NCI-H1436 treated with DMSO at 0.1 percent for 48 hours (cell line): ENCODE measurements at regions not wholly inside any gene's neighbourhood (a gene's known extent, or its start where the extent isn't known, plus 50 kb on each side); places are given as distances from the start of the nearest gene placed in this dataset.
"Not testable (repeated sequence)": the region's sequence is repeated elsewhere in the genome, so short reads cannot be mapped to it uniquely, and the experiment has no call there.

Experiments used
- DNase-seq: peaks from one replicate; lab custom pipeline; 2025; lab: John Stamatoyannopoulos, UW

- no peak for DNase-seq
These were observed 68.9 kb downstream of the CYP26B1 start for GRCh38 chr2:72078773-72079172.

GRCh38 chr2:72077702-72078169, 69.9 kb downstream of the CYP26B1 start:
- DNase-seq, result no peak

DNA sequence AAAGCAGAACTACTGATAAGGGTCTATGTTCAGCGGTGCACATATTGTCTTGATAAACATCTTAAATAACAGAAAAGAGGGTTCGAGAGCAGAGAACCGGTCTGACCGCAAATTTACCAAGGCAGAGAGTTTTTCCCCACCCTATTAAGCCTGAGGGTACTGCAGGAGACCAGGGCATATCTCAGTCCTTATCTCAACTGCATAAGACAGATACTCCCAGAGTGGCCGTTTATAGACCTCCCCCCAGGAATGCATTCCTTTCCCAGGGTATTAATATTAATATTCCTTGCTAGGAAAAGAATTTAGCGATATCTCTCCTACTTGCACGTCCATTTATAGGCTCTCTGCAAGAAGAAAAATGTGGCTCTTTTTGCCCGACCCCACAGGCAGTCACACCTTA, 74.3 kb downstream of the CYP26B1 start:
- not testable (repeated sequence) for DNase-seq

DNA sequence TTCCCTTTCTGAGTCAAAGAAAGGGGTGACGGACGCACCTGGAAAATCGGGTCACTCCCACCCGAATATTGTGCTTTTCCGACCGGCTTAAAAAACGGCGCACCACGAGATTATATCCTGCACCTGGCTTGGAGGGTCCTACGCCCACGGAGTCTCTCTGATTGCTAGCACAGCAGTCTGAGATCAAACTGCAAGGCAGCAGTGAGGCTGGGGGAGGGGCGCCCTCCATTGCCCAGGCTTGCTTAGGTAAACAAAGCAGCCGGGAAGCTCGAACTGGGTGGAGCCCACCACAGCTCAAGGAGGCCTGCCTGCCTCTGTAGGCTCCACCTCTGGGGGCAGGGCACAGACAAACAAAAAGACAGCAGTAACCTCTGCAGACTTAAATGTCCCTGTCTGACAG, 83.5 kb downstream of the CYP26B1 start:
- DNase-seq, result not testable (repeated sequence)

DNA sequence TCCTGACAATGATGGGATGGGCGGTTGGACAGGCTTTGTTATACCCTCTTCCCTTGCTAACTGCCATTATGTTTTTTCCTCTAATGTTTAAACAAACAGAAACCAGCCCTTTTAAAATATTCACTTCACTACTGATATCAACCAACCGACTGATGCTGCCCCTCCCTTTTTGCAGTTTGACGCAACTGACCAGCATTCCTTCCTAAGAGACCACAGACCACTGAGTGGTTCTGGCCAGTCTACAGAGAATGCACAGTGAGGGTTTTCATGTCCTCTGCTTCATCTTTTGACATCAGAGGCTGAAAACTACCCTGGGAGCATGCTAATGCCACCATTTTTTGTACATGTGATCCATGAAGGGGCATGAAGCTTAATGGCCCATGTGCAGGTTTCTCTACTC, 85.3 kb downstream of the CYP26B1 start:
- no peak for DNase-seq

GRCh38 chr2:72057308-72057707, 90.4 kb downstream of the CYP26B1 start:
- DNase-seq, result no peak

GRCh38 chr2:72051971-72052505, 95.6 kb downstream of the CYP26B1 start:
- DNase-seq, result no peak

DNA sequence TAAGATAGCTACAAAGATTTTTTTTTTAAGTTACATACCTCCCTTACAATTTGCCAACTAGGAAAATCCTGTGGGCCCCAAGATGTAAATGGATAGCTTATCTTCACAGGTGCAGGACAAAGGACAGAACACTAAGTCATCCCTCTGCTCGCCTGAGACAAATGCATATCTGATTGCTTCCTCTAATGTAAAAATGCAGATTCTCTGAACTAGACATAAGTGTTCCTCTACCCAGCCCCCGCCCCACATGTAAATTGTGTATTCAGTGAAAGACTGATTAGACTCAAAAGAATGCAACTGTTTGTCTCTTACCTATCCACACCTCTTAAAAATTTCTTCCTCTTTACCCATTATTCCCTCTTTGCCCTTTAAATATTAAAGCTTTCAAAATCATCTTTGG, 96.5 kb downstream of the CYP26B1 start:
- no peak for DNase-seq

- DNase-seq, result no peak
These were observed 96.9 kb downstream of the CYP26B1 start for GRCh38 chr2:72050734-72051133.

DNA sequence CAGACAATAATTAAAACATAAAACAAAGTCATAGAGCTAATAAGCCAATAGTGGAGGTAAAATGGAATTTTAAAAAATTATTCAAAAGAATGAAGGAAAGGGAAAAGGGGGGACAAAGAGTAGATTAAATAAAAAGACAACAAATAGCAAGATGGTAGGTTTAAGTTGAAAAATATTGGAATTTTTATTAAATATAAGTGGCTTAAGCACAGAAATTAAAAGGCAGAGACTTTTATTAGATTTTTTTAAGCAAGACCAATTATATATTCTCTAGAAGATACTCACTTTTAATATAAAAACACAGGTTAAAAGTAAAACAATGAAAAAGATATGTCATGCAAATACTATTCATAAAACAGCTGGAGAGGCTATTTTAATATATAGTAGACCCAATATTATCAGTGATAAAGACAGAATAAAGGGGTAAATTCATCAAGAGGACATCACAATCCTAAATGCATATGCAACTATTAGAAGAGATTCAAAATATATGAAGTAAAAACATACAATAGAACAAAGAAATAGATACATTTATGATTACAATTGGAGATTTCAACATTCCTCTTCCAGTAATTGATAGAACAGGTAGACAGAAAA, 98.7 kb downstream of the CYP26B1 start:
- no peak for DNase-seq

DNA sequence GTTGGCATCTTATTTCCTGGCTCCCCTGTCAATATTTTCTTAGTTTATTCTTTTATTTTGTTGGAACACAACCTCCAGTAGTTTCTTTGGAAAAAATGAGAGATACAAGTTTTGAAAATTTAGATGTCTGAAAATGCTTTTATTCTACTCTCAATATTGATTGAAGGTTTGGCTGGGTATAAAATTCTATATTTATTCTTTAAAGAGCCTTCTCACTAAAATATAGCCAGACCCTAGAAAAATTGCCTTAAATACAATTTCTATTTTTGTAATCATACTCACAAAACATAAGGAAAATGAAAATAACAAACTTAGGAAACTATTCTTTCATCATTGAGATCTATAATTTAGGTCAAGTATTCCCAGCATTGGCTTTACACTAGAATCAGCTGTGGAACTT, 103.7 kb downstream of the CYP26B1 start:
- DNase-seq, result no peak

GRCh38 chr2:72041638-72042111, 106.0 kb downstream of the CYP26B1 start:
- no peak for DNase-seq

GRCh38 chr2:72040629-72041571, 106.8 kb downstream of the CYP26B1 start:
- no peak for DNase-seq

DNA sequence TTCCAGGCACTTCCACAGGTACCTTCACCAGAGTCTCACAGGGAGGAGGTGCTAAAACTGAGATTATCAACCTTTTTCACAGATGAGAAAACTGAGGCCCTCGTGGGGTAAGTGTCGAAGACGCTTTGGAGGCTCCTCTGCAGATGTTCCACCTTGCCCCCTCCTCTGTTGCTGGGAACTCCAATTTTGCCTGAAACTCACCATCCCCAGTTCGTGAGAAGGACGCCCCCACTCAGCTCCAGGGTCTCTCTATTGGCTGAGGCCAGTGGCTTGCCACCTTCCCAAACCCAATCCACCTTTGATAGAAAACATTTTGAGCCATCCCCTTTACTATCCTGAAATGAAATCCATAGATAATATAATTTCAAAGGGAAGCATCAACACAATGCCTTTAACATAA, 109.1 kb downstream of the CYP26B1 start:
- no peak for DNase-seq

GRCh38 chr2:72037261-72037666, 110.4 kb downstream of the CYP26B1 start:
- no peak for DNase-seq

DNA sequence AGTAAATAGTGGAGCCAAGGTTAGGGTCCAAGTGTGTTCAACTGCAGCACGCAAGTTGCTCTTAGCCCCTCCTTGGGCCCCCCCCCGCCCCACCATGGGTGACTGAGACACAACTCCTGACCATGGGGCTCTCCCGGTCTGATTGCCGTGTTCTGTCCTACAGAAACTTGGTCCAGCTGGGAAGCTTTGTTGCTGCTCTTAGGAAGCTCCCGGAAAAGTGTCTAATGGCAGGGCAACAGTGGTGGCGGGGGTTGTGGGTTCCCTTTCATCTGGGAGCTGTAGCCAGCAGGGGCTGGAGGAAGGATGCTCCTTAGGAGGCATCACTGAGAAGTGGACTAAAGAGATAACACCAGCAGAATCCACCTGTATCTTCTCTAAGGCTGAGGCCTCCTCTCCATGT, 111.1 kb downstream of the CYP26B1 start:
- DNase-seq, result no peak

GRCh38 chr2:72036173-72036545, 111.5 kb downstream of the CYP26B1 start:
- DNase-seq, result no peak

- no peak for DNase-seq
These were observed 112.0 kb downstream of the CYP26B1 start for GRCh38 chr2:72035518-72036172.

GRCh38 chr2:72034353-72035095, 113.1 kb downstream of the CYP26B1 start:
- DNase-seq, result no peak

GRCh38 chr2:72033636-72034035, 114.0 kb downstream of the CYP26B1 start:
- DNase-seq, result no peak

DNA sequence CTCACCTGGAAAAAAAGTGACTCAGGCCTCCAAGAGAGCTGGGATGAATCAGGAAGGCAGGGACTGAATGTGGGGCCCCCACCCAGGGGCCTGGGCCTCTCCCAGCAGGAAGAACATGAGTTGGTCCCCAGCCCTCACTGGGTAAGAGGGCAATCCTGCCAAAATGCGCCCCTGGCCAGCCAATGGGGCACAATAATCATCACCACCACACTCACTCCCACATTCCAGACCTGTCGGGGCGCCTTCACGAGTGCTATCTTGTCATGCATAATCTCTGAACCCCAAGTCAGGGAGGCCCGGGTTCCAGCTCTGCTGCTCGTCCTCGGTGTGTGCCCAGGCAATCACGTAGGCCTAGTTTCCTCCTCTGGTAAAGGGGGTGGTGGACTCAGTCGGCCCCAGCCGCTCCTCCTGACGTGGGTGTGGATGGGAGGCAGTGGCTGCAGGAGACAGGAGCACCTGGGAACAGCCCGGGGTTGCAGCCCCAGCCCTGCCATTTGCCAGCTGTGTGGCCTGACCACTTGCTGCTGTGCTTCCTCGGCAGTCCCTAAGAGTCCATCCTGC, 115.1 kb downstream of the CYP26B1 start:
- no peak for DNase-seq
